Panc1 (cell line): ENCODE measurements at regions not wholly inside any gene's neighbourhood (a gene's known extent, or its start where the extent isn't known, plus 50 kb on each side); places are given as distances from the start of the nearest gene placed in this dataset.

Experiments
- TF ChIP-seq, protein P1 (sequence below): fragments of 450-650 bp; IDR thresholded peaks from 2 replicates; pipeline ENCODE4 v1.5.1; 2017; ENCODE audit warnings: mild to moderate bottlenecking
- TF ChIP-seq, protein P2 (sequence below), 2 experiments: IDR thresholded peaks; 2 replicates each; pipeline ENCODE4 v1.6.1; 2011 to 2012; ENCODE audit warnings: low read depth in 2 of 2, control low read depth in 1 of 2, low read length in 1 of 2, mild to moderate bottlenecking in 1 of 2, moderate library complexity in 1 of 2; ENCODE audit not compliant: insufficient read depth in 1 of 2

DNA sequence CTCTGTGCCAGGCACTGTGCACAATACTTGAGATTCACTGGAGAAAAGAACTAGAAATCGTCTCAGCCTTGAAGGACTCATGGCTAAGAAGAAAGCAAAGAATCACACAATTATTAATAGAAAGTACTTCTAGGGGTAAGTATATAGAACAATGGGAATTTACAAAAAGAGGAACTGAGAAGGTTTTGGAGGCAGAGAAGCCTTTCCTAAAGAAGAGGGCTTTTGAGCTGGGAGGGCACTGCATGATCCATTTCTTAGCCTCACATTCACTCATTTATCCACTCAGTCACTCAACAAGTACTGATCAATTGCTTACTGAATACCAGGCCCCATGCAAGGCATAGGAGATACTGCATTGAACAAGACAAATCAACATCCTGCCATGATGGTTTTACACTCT is 113.5 kb downstream of the TMEM114 start:
- TF ChIP-seq, protein P1, sequence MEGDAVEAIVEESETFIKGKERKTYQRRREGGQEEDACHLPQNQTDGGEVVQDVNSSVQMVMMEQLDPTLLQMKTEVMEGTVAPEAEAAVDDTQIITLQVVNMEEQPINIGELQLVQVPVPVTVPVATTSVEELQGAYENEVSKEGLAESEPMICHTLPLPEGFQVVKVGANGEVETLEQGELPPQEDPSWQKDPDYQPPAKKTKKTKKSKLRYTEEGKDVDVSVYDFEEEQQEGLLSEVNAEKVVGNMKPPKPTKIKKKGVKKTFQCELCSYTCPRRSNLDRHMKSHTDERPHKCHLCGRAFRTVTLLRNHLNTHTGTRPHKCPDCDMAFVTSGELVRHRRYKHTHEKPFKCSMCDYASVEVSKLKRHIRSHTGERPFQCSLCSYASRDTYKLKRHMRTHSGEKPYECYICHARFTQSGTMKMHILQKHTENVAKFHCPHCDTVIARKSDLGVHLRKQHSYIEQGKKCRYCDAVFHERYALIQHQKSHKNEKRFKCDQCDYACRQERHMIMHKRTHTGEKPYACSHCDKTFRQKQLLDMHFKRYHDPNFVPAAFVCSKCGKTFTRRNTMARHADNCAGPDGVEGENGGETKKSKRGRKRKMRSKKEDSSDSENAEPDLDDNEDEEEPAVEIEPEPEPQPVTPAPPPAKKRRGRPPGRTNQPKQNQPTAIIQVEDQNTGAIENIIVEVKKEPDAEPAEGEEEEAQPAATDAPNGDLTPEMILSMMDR: no peak
- TF ChIP-seq, protein P2, sequence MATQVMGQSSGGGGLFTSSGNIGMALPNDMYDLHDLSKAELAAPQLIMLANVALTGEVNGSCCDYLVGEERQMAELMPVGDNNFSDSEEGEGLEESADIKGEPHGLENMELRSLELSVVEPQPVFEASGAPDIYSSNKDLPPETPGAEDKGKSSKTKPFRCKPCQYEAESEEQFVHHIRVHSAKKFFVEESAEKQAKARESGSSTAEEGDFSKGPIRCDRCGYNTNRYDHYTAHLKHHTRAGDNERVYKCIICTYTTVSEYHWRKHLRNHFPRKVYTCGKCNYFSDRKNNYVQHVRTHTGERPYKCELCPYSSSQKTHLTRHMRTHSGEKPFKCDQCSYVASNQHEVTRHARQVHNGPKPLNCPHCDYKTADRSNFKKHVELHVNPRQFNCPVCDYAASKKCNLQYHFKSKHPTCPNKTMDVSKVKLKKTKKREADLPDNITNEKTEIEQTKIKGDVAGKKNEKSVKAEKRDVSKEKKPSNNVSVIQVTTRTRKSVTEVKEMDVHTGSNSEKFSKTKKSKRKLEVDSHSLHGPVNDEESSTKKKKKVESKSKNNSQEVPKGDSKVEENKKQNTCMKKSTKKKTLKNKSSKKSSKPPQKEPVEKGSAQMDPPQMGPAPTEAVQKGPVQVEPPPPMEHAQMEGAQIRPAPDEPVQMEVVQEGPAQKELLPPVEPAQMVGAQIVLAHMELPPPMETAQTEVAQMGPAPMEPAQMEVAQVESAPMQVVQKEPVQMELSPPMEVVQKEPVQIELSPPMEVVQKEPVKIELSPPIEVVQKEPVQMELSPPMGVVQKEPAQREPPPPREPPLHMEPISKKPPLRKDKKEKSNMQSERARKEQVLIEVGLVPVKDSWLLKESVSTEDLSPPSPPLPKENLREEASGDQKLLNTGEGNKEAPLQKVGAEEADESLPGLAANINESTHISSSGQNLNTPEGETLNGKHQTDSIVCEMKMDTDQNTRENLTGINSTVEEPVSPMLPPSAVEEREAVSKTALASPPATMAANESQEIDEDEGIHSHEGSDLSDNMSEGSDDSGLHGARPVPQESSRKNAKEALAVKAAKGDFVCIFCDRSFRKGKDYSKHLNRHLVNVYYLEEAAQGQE (IDR thresholded peaks at IDR 0.05; ENCODE audit: insufficient read depth in 1 of 2, low read depth in 2 of 2, low read length in 1 of 2): no peak
